ENCODE measurements at regions not wholly inside any gene's neighbourhood (a gene's known extent, or its start where the extent isn't known, plus 50 kb on each side); places are given as distances from the start of the nearest gene placed in this dataset.

DNA sequence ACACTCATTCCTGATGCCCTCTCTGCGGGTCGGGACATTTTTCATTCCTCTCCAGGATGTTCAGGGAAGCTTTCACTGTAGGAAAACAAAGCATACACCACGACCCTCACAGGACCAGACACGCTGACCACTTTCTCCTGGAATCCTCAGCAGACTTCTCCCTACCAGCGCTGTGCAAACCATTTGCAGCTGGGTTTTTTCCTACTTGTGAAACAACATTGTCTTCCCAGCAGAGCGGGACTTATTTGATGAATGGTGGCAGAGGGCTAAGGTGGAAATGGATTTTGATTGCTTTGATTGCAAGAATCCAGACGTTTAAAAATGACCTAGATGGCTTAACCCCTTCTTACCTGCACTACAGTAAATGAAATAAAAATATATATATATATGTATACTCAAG is 265.9 kb downstream of the TBC1D4 start:
- Histone ChIP-seq H3K36me3 (no peaks in the 10 kb centered on the region), H3K4me1 (peaks cover 6% of the 10 kb centered on the region), H3K4me3 (no peak overlapping the region), H3K27me3 (ENCODE audit: low read depth) (peaks cover 18% of the 10 kb centered on the region), H3K9me3 (no peaks in the 10 kb centered on the region), H3K27ac (no peak overlapping the region)
- intact Hi-C loops (cut with DNase I) = no loop called here
- ATAC-seq (no peak), DNase-seq (no peak)
- TF ChIP-seq, protein P1, sequence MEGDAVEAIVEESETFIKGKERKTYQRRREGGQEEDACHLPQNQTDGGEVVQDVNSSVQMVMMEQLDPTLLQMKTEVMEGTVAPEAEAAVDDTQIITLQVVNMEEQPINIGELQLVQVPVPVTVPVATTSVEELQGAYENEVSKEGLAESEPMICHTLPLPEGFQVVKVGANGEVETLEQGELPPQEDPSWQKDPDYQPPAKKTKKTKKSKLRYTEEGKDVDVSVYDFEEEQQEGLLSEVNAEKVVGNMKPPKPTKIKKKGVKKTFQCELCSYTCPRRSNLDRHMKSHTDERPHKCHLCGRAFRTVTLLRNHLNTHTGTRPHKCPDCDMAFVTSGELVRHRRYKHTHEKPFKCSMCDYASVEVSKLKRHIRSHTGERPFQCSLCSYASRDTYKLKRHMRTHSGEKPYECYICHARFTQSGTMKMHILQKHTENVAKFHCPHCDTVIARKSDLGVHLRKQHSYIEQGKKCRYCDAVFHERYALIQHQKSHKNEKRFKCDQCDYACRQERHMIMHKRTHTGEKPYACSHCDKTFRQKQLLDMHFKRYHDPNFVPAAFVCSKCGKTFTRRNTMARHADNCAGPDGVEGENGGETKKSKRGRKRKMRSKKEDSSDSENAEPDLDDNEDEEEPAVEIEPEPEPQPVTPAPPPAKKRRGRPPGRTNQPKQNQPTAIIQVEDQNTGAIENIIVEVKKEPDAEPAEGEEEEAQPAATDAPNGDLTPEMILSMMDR (IDR thresholded peaks at IDR 0.05) = no peak

DNA sequence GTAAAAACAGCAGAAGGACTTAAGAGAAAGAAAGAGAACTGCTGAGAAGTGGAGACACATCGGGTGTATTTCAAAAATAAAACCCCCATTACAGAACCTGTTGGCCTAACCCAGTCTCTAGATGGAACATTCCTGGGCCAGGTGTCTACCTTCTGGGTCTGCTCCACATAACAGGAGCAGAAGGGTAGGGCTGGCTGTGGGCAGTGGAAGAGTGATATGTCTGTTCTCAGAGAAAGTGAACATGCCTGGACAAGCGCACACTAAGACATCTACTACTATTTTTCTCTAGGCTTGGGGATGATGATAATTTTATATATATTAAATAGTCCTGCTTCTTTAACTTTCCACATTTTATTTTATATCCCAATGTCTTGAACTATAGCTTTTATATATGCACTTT is 267.1 kb downstream of the TBC1D4 start:
- intact Hi-C loops (cut with DNase I) = no loop called here
- no peak overlapping the region for H3K4me3 ChIP-seq
- no peak overlapping the region for H3K27ac ChIP-seq
- H3K4me1 ChIP-seq = peaks cover 5% of the 10 kb centered on the region
- no peak for ATAC-seq
- H3K9me3 ChIP-seq = no peaks in the 10 kb centered on the region
- H3K27me3 ChIP-seq (ENCODE audit: low read depth) = peaks cover 13% of the 10 kb centered on the region
- H3K36me3 ChIP-seq = no peaks in the 10 kb centered on the region
- TF ChIP-seq, protein P1 (IDR thresholded peaks at IDR 0.05) = no peak
- no peak for DNase-seq

DNA sequence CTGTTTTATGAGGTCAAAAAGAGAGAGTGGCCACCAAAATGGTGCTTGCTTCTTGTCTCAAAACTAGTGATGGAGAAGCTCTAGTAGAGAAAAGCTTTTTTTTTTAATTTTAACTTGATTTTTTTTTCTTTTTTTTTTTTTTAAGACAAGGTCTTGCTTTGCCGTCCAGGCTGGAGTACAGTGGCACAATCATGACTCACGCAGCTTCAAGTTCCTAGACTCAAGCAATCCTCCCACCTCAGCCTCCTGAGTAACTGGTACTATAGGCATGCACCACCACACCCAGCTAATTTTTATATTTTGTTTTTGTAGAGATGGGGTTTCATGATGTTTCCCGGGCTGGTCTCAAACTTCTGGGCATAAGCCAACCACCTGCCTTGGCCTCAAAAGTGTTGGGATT is 279.0 kb downstream of the TBC1D4 start:
- Histone ChIP-seq H3K9me3 (no peaks in the 10 kb centered on the region), H3K4me3 (no peak overlapping the region), H3K27me3 (ENCODE audit: low read depth) (no peaks in the 10 kb centered on the region), H3K27ac (no peak overlapping the region), H3K36me3 (no peaks in the 10 kb centered on the region), H3K4me1 (no peaks in the 10 kb centered on the region)
- no peak for DNase-seq
- TF ChIP-seq, protein P1 (IDR thresholded peaks at IDR 0.05) = no peak
- ATAC-seq = no peak
- intact Hi-C loops (cut with DNase I) = no loop called here

DNA sequence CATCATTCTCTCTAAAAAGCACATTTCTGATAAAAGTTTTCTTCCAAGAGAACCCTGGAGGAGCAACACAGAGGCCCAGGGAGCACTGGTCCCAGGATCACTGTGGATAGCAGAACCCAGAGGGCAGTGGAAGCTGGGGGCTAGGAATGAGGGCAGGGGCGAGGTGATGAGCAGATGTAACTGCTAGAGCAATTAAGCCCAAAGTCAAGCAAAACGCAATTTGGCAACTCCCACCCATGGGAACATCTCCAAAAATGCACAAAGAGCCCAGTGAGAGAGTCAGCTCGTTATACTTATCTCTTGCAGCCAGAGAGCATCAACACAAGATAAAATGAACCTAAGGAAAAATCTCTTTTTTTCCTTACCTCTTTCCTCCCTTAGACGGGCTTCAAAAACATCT is 284.2 kb downstream of the TBC1D4 start:
- Histone ChIP-seq H3K4me1 (no peaks in the 10 kb centered on the region), H3K36me3 (no peaks in the 10 kb centered on the region), H3K9me3 (no peaks in the 10 kb centered on the region), H3K27me3 (ENCODE audit: low read depth) (no peaks in the 10 kb centered on the region), H3K27ac (no peak overlapping the region), H3K4me3 (no peak overlapping the region)
- TF ChIP-seq, protein P1 (IDR thresholded peaks at IDR 0.05) = no peak
- DNase-seq (no peak), ATAC-seq (no peak)
- intact Hi-C loops (cut with DNase I) = no loop called here

DNA sequence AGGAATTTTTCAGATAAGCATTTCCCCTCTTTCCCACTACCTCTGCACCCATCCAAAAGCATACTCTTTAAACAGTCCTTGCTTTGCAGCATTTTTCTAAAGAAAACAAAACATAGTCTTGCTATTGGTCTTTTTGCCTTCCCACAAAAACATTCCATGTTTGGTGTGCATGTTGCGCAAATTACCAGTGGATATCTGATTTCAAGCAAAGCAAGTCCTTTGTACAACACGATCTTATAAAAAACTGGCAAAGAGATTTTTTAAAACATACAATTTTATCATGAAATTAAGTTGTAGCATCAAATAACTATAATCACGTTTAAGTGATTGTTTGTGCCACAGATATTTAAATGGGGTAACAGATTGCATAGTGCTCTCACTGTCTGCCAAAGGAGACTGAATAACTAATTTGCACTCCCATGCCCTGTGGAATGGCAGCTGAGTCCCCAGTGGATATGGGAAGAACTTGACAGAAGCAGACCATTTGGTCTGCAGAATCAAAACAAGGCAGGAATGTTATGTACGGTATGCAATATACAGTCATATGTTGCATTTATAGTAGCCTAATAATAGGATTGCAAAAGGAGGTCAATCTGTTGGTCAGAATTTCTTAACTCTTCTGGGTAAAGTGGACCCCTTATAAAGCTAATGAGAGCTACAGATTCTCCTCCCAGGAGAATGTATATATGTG is 285.7 kb downstream of the TBC1D4 start:
- no peak for ATAC-seq
- Histone ChIP-seq H3K4me3 (no peak overlapping the region), H3K27ac (no peak overlapping the region), H3K27me3 (ENCODE audit: low read depth) (no peaks in the 10 kb centered on the region), H3K4me1 (no peaks in the 10 kb centered on the region), H3K36me3 (no peaks in the 10 kb centered on the region), H3K9me3 (no peaks in the 10 kb centered on the region)
- DNase-seq = no peak
- TF ChIP-seq, protein P1 (IDR thresholded peaks at IDR 0.05) = no peak
- intact Hi-C loops (cut with DNase I) = no loop called here

All from lower lobe of right lung (tissue), 2 donors.